HG03432 (cell line): ENCODE measurements at regions not wholly inside any gene's neighbourhood (a gene's known extent, or its start where the extent isn't known, plus 50 kb on each side); places are given as distances from the start of the nearest gene placed in this dataset.

Experiments
- ATAC-seq: cut with Tn5 transposase; IDR thresholded peaks from one replicate; pipeline ENCODE4 v1.9.1; 2021; ENCODE audit warnings: mild to moderate bottlenecking, moderate library complexity; ENCODE audit not compliant: unreplicated experiment

GRCh38 chr5:175195698-175196656 is 248.0 kb downstream of the DRD1 start:
- no peak for ATAC-seq

- ATAC-seq, result no peak
Measured at GRCh38 chr5:175181331-175181730, 262.7 kb downstream of the DRD1 start.

- no peak for ATAC-seq
Measured at GRCh38 chr5:175170899-175171298, 273.1 kb downstream of the DRD1 start.

- ATAC-seq, result no peak
Measured at GRCh38 chr5:175168882-175169507, 275.0 kb downstream of the DRD1 start.

- no peak for ATAC-seq
Measured at GRCh38 chr5:175166026-175166425, 278.0 kb downstream of the DRD1 start.

GRCh38 chr5:175163586-175164275 is 280.3 kb downstream of the DRD1 start:
- ATAC-seq, result no peak

DNA sequence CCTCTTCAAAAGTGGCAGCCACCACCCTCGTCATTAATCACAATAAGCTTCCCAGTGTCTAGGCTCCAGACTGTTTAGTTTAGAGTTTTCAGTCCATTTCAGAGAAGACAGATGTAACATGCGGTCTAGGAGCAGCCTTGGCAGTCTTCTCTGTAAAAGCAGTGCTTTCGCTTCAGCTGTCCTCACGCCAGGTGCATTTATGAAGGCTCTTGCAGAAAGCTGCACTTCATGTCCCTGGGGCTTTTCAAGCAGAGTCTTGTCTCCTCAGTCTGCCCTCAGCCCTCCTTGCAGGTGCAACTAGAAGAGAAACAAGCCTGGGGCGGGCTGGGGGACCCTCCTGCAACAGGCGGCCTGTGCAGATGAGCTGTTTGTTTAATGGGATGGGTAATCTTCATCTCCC is 281.9 kb downstream of the DRD1 start:
- no peak for ATAC-seq

DNA sequence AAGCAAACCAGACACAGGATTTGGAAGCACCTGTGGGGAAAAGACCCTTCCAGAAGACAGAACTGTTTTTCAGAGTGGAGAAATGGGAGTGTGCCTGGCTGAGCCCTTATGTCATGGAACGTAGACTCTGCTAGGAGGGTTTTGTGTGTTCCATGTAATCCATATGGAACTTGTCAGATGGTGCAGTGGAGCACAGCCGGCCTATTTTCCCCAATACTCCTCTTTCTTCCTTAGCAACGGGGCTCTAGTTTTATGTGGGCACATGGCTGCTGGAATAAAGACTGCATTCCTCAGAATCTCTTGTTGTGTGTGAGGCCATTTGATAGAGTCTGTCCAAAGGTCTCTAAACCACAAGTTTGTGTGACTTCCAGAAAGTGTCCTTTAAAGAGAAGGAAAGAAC is 284.0 kb downstream of the DRD1 start:
- ATAC-seq, result no peak

GRCh38 chr5:175148636-175149172 is 295.3 kb downstream of the DRD1 start:
- ATAC-seq, result no peak

DNA sequence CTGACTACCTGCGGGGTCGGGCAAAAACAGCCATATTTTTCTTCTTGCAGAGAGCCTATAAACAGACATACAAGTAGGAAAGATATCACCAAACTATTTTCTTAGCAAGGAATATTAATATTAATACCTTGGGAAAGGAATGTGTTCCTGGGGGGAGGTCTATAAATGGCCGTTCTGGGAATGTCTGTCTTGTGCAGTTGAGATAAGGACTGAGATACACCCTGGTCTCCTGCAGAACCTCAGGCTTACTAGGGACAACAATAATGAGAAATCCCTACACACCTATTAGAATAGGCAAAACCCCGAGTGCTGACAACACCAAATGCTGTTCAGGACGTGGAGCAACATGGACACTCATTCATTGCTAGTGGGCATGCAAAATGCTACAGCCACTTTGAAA is 297.2 kb downstream of the DRD1 start:
- no peak for ATAC-seq

GRCh38 chr5:175141421-175141820 is 302.6 kb downstream of the DRD1 start:
- no peak for ATAC-seq

GRCh38 chr5:175133185-175133584 is 310.8 kb downstream of the DRD1 start:
- no peak for ATAC-seq

GRCh38 chr5:175131432-175131831 is 312.6 kb downstream of the DRD1 start:
- ATAC-seq, result no peak

DNA sequence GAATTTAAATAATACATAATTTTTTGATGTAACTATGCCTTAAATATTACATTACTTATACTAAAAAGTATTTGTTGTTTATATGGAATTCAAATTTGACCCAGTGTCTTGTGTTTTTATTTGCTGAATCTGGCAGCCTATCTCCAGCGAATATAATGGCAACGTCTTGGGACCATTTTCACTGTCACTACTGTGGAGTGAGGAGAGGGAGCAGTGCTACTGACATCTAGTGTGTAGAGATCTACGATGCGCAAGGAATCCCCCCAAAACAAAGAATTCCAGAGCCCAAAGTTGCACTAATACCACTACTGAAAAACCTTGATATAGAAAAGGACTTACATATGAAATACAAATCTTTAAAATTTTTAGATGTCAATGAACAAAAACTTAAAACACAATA is 314.4 kb downstream of the DRD1 start:
- ATAC-seq, result no peak

GRCh38 chr5:175129121-175129520 is 314.9 kb downstream of the DRD1 start:
- no peak for ATAC-seq

GRCh38 chr5:175124821-175125220 is 319.2 kb downstream of the DRD1 start:
- no peak for ATAC-seq

DNA sequence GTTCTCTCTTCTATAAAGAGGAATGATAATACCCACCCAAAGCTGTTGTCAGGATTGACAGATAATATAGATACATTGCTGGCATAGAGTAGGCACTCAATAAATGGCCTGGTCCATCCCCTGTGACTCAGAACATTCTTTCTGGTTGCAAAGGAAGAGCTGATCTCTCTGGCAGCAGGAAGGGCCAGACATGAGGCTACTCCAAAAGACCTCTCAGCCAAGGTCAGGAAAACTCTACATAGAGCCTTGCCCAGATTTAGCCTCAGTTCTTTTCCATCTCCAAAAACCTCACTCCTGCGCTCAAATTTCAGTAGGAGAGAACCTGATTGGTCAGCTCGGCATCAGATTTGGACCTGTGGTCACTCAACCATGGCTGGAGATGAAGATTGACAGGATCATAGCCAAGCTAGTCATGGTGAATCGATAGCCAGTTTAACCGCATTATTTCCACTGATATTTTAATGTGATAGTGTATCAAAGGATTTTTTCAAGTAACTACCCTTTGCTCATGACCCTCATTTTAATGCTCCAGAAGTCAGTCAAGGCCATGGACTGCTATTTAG is 319.6 kb downstream of the DRD1 start:
- ATAC-seq, result no peak

- no peak for ATAC-seq
Measured at GRCh38 chr5:175123542-175123941, 320.4 kb downstream of the DRD1 start.

DNA sequence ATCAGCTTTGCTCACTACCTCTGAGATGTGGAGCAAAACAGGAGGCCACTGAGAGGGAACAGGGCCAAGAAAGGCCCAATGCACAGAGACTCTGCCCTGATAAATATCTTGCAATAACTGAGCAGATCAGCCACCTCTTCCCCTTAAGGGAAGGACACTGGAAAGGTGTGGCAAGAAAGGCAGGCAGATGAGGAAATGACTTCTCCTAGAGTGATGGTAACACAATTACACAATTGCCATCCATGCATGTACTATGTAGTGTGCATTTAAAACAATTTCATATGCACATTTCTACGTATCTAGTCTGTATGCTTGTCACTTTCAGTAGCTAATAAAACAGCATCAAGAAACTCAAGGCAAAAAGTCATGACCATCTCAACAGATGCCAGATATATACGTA is 322.5 kb downstream of the DRD1 start:
- no peak for ATAC-seq

- no peak for ATAC-seq
Measured at GRCh38 chr5:175120412-175120811, 323.6 kb downstream of the DRD1 start.

DNA sequence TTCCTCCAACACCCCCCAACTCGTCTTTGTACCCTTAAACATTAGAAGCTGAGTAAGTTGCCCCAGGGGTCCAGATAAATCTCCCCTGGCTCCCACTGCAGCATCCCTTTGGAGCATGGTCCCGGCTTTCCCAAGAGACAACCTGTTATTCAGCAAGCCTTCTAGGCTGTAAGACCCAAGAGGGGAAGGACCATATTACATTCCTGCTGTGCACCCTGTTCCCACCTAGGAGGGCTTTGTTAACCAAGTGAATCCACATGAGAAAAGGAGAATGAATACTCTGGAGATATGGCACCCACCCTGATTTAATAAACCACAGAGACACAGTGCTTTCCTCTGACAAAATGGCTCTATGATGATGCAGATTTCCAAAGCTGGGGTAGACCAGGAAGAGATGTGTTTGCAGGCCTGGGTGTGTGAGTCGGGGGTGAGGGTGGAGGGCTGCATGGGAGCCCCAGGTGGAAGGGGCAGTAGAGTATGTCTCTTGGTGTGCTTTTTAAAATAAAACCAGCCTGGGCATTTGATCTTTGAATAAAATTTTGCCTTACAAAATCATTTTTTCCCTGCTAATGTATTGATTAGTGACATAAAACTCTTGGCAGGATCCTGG is 325.2 kb downstream of the DRD1 start:
- no peak for ATAC-seq
